Renal pelvis (tissue), 1 donor: ENCODE measurements at regions not wholly inside any gene's neighbourhood (a gene's known extent, or its start where the extent isn't known, plus 50 kb on each side); places are given as distances from the start of the nearest gene placed in this dataset.
"Not testable (repeated sequence)": the region's sequence is repeated elsewhere in the genome, so short reads cannot be mapped to it uniquely, and the experiment has no call there.

Source experiments
- DNase-seq: peaks from one replicate; pipeline ENCODE4 v3.0.0-alpha.2; 2013

- no peak for DNase-seq
Measured at GRCh38 chr3:159455741-159456181, 532.9 kb upstream of the IL12A start.

- DNase-seq: no peak
Measured at GRCh38 chr3:159458010-159458409, 530.6 kb upstream of the IL12A start.

DNA sequence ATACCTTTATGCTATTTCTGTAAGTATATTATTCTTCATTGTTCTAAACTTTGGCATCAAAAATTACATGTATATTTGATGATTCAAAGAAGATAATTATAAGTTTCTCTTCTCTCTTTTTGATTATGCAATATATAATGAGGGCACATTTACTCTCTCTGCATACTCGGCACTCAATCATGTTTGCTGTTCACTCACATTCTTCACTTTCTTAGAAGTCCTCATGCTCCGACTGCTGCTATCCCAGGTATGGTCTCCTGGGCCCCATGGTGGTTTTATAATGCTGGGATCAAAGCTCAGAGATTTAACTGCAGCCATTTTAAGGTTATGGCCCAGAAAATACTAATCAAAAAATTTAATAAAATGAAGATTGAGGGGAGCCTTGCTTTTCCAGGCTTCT is 529.7 kb upstream of the IL12A start:
- DNase-seq: no peak

- no peak for DNase-seq
Measured at GRCh38 chr3:159472611-159473010, 516.0 kb upstream of the IL12A start.

DNA sequence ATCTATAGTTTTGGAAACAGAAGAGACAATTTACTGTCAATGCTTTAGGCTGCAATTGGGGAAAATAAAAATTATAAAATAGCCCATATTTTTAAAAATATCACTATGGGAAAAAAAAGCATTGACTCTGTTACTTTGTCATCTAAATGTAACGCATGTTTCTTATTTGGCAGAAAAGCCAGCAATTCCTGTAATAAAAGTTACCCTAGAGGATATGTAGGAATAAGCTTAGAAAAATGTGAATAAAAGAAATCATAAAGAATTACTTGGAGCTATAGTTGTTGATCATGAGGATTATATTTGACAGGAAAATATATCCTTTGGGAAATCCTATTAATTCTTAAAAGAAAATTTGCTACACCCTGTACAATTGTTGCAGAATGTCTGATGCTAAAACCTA is 515.4 kb upstream of the IL12A start:
- no peak for DNase-seq

- DNase-seq: no peak
Measured at GRCh38 chr3:159480046-159480445, 508.6 kb upstream of the IL12A start.

DNA sequence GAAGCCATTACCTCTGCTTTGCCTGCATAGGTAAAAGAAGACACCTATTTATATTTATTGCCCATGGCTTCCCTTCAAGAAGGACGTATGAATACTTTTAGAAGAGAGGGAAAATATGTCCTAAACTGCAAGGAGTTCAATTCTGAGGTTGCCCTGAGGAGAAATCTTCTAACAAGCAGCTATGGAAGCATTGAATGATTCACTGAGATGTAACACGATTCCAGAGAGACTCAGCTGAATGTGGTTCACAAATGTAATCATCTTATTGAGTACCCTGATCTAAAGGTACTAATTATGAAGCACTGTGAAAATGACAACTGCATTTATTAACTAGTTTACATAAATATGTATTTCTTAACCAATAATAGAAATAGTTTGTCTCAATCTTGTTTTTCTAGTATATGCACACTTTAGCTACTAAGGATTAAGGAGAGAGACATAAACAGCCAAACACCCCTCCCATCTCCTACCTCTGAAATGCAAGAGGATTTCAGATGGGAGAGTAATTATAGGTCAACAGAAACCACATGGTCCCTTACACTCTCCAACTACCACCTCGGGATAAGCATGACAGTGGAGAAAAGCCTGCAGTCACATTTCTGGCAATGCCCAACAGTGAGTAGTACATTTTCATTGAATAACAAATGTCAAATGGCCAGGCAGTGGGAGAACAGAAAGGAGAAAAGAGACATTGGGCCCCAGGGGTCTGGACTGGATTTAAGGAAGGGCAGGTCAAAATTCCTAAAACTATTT is 506.2 kb upstream of the IL12A start:
- DNase-seq: no peak

DNA sequence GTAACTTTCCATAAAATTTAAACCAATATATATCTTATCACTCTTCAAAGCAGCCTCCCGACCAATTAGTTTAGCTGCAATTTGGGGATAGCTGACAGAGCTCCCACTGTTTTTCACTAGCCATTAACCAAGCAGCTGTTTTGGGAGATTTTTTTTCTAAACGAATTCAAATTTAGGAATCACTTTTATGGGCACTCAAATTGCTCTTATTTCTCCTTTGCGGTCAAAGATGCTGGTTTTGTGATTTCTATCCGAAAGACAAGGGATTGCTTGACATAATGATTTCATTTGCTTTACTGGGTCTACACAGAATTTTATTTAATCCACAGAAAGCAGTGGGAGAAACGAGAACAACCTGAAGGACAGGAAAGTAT is 505.7 kb upstream of the IL12A start:
- no peak for DNase-seq

GRCh38 chr3:159486580-159486979 is 502.1 kb upstream of the IL12A start:
- DNase-seq: no peak

- DNase-seq: no peak
Measured at GRCh38 chr3:159487304-159487703, 501.3 kb upstream of the IL12A start.

GRCh38 chr3:159488602-159489001 is 500.0 kb upstream of the IL12A start:
- no peak for DNase-seq

DNA sequence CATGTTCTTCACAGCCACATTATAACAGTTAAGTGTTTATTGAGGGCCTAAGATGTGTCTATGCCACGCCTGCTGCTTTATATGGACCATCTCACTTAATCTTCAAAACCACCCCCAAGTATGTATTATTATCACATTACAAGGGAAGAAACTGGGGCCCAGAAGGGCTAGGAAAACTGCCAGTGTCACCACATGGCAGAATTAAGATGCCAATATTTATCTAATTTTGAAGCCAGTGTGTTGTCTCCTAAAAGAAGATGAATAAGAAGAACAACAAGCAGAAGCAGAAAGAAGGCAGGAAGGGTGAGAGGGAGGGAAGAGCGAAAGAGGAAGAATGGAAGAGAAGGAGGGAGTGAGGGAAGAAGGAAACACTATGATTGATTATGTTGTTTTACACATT is 491.3 kb upstream of the IL12A start:
- no peak for DNase-seq

DNA sequence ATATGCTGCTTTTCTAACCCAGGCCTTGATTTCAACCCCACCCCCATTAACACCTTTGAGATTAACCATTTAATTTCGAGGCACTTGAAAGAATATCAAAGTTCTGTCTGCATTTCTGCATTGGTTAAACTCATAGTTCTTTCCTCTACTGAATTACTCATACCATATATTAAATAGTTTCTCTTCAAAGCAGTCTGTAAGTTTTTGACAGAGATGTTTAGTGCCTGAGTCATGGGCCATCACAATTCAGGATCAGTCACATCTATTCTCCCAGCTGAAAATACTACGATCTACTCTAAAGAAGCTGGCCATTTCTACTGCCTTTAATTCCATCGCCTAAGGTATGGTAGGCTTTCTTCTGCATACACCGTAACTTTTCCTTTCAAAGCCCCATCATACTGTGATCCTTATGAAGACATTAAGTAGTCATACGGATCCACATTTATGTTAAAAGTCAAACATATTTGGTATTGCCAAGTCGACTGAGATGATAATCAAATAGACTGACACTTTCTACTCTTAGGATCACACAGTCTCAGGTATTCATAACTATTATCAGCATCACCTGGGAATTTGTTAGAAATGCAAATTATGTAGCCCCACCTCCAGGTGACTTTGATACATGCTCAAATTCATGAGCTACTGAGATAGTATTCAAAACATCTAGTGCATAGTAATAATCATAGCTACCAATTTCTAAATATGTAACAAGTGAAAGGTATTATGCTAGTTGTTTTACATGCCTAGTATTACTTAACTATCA is 489.4 kb upstream of the IL12A start:
- DNase-seq: no peak

- no peak for DNase-seq
Measured at GRCh38 chr3:159501029-159501428, 487.6 kb upstream of the IL12A start.

DNA sequence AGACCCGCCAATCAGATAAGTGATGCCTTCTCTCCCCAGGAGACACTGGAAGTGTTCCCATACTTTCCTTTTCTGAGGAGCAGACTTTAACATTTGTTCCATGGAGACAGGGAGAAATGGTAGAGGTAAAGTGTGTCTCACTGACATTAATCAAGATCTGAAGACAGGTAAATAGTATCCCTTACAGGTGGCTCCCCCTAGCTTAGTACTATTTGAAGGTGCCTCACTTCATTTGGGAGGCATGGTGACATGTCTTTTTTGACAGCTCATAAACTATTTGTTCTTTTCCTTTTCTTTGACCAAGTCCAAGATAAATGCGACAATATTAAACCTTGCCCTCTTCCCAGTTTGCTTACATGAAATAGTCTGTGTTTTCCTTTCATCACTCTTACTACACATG is 485.6 kb upstream of the IL12A start:
- DNase-seq: no peak

GRCh38 chr3:159510988-159511387 is 477.6 kb upstream of the IL12A start:
- not testable (repeated sequence) for DNase-seq

DNA sequence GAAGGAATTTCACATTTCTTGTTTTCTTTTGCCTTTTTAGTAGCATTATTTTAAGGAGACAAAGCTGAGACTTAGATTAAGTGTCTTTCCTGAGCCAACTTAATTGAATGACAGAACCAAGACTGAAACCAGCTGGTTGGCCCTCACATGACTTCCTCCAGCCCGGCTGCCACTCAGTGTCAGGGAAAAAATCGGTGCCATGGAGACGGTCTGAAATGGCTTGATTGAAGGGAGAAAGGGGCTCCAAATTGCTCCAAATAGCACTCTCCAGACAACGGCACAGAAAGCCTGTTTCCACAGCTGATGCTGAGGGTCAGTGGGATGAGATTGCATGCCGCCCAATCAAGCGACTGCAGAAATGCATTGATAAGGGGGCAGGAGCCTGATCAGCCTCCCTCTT is 475.2 kb upstream of the IL12A start:
- no peak for DNase-seq

DNA sequence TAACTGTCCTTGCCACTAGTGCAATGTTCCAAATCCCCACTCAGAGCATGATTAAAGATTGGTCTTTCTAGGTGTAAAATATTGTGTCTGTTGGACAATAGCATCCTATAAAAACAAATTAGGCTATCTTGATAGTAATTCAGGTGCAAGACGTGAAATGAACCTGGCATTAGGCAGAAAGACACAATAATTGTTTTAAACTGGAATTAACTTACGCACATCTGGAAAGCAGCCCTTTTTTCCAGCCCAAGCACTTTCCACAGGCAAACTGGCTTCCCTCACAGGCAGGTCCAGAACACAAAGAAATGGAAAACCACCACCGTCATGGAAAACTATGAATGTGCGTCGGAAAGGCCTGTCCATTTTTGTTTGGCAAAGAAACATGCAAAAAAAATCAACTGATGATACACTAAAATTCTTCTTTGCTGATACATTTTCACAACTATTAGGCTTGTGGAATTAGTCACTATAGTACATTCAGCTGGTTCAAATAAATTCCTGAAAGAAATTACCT is 474.7 kb upstream of the IL12A start:
- no peak for DNase-seq

DNA sequence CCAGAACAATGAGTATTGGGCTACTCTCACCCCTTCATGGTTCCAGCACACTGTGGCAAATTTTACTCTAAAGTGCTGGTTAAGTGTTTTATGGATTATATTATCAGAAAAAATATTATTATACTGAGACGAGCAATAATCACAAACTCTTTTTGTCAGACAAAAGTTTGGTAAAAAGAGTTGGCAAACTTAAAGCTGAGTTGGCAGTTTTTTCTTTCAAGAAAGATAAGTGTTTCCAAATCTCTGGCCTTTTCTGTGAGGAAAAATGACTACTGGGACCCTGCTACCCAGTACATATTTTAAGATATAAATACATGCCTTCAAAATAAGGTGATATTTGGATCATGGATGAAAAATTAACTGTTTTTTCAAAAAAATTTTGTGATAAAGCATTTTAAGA is 471.5 kb upstream of the IL12A start:
- no peak for DNase-seq

DNA sequence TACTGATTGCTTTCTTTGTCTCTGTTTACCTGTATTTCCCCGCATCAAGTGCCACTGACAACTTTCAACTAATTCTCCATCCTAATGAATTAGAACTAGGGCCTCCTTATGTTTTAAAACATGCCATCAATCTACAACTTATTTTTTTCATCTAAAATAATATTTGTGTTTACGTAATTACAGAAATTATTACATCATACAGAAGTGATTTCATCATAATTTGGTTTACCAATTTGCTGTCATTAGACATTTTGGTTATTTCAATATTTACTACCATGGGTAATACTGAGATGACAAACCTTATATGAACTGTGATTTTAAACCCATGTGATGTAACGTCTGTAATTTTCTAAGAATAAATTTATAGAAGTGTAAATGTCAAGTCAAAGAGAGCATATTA is 468.0 kb upstream of the IL12A start:
- no peak for DNase-seq

- DNase-seq: no peak
Measured at GRCh38 chr3:159522276-159522675, 466.4 kb upstream of the IL12A start.

GRCh38 chr3:159528251-159528895 is 460.3 kb upstream of the IL12A start:
- no peak for DNase-seq

DNA sequence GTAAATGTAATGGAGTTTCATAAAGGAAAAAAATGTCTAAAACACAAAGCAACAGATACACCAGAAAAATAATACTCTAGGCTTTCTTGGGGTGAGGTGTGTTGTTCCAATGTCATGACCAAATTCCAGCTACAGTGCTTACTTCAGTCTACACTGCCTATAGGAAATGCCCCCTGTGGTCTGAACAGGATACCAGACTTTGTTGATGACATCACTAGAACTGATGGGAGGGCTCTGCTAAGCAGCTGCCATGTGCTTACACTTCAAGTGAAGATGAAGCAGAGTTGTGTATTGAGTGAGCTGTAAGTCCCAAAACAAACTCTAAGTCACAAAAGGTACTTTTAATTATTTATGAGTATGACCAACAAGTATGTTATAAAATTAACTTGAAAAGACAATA is 456.1 kb upstream of the IL12A start:
- no peak for DNase-seq
